SU-DHL-6 (cell line): ENCODE measurements at regions not wholly inside any gene's neighbourhood (a gene's known extent, or its start where the extent isn't known, plus 50 kb on each side); places are given as distances from the start of the nearest gene placed in this dataset.
A peak's percentile ranks its signal among the peaks of the same experiment; 100 is the strongest.
"Not testable (repeated sequence)": the region's sequence is repeated elsewhere in the genome, so short reads cannot be mapped to it uniquely, and the experiment has no call there.

ENCODE experiments used
- H2AFZ ChIP-seq: fragments of 200-600 bp; sonication (generic); 2 replicates; pipeline ENCODE4 v1.6.1; 2014; ENCODE audit warnings: low read depth, mild to moderate bottlenecking, moderate library complexity, mixed read lengths, antibody characterized with exemption, low read length; ENCODE audit not compliant: severe bottlenecking
- H3F3A ChIP-seq: fragments of 200-600 bp; shearing (Covaris generic); 2 replicates; pipeline ENCODE4 v1.6.0; 2016; ENCODE audit warnings: antibody characterized with exemption, mild to moderate bottlenecking; ENCODE audit not compliant: insufficient read depth
- H3K27ac ChIP-seq: fragments of 200-600 bp; sonication (generic); 2 replicates; pipeline ENCODE4 v1.5.1; 2016; ENCODE audit warnings: low read depth, mild to moderate bottlenecking, low read length, moderate library complexity, mixed read lengths
- H3K27me3 ChIP-seq: fragments of 200-600 bp; sonication (generic), shearing (Covaris generic); 2 replicates; pipeline ENCODE4 v1.6.0; 2014; ENCODE audit warnings: mild to moderate bottlenecking, low read length
- H3K36me3 ChIP-seq: fragments of 200-600 bp; sonication (generic); 2 replicates; pipeline ENCODE4 v1.6.1; 2014; ENCODE audit warnings: mild to moderate bottlenecking, low read length, mixed read lengths
- H3K4me2 ChIP-seq: fragments of 300-600, 200-600 bp; shearing (Covaris generic), sonication (generic); 2 replicates; pipeline ENCODE4 v1.6.0; 2014; ENCODE audit warnings: low read length, low read depth, mild to moderate bottlenecking; ENCODE audit not compliant: poor library complexity, severe bottlenecking
- H3K4me3 ChIP-seq: fragments of 200-600 bp; sonication (generic); 2 replicates; pipeline ENCODE4 v1.5.1; 2014; ENCODE audit warnings: antibody characterized with exemption, low read length, mild to moderate bottlenecking, mixed read lengths; ENCODE audit not compliant: insufficient read depth, poor library complexity, severe bottlenecking
- H3K79me2 ChIP-seq: fragments of 200-600 bp; sonication (generic); 2 replicates; pipeline ENCODE4 v1.6.1; 2014; ENCODE audit warnings: mild to moderate bottlenecking, low read length, moderate library complexity; ENCODE audit not compliant: insufficient read depth
- H3K9ac ChIP-seq: fragments of 200-600 bp; sonication (generic); 2 replicates; pipeline ENCODE4 v1.7.0; 2014; ENCODE audit warnings: mild to moderate bottlenecking, low read length
- H3K9me2 ChIP-seq: fragments of 200-600 bp; sonication (generic); replicated peaks from 2 replicates; pipeline ENCODE4 v1.6.1; 2014; ENCODE audit warnings: low read length; ENCODE audit not compliant: insufficient read depth
- H3K9me3 ChIP-seq: fragments of 200-600 bp; sonication (generic); 2 replicates; pipeline ENCODE4 v1.6.1; 2014; ENCODE audit warnings: low read length, mixed read lengths; ENCODE audit not compliant: insufficient read depth
- H4K20me1 ChIP-seq: fragments of 200-600 bp; sonication (generic); 2 replicates; pipeline ENCODE4 v1.6.1; 2014; ENCODE audit warnings: low read depth, mild to moderate bottlenecking, antibody characterized with exemption, low read length, moderate library complexity, mixed read lengths

DNA sequence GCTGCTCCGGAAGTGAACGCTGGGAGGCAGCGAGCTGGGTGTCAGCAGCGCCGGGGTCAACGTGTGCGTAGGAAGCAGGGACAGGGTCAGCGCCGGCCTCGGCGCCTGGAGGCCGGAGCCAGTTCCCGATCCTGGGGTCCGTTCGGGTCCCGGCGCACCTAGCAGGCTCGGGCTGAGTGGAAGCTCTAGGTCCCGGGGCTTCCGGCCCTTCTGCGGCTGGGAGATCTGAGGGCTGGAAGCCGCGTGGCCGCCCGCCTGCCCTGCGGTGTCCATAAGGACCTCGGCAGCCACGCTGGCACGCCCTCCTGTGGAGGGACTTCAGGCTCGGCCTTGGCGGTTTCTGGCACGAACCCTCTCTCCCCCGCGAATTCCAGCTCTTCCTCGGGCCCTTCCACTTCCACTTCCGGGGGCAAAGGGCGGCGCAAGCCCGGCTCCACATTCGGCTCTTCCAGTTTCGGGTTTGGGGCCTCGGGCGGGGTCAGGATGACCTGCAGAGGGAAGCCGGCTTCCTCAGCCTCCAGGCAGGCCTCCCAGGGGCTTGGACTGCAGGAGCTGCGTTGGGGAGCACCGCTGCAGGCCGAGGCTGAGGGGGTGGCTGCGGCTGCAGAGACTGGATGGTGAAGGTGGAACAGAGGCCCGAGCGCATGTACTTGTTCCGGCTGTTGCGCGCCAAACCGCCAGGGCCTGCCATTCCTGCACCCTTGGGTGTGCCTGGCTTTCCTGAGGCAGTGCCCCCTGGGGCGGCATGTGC lies 146.2 kb downstream of the TMEM121 start:
- not testable (repeated sequence) for H3K79me2 ChIP-seq, H4K20me1 ChIP-seq, H3K36me3 ChIP-seq, H3K27me3 ChIP-seq, H2AFZ ChIP-seq, H3K27ac ChIP-seq, H3F3A ChIP-seq, H3K9me2 ChIP-seq, H3K4me2 ChIP-seq, H3K9me3 ChIP-seq, H3K9ac ChIP-seq, H3K4me3 ChIP-seq

DNA sequence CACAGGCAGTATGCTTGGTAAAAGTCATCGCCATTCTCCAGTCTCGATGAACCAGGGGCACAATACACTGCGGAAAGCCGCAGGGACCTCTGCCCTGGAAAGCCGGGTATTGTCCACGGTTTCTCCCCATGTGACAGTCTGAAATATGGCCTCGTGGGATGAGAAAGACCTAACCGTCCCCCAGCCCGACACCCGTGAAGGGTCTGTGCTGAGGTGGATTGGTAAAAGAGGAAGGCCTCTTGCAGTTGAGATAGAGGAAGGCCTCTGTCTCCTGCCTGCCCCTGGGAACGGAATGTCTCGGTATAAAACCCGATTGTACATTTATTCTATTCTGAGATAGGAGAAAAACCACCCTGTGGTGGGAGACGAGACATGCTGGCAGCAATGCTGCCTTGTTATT lies 149.1 kb downstream of the TMEM121 start:
- not testable (repeated sequence) for H3F3A ChIP-seq, H3K27ac ChIP-seq, H3K36me3 ChIP-seq, H3K9me2 ChIP-seq, H3K4me3 ChIP-seq, H3K9ac ChIP-seq, H2AFZ ChIP-seq, H3K27me3 ChIP-seq, H3K4me2 ChIP-seq, H4K20me1 ChIP-seq, H3K9me3 ChIP-seq, H3K79me2 ChIP-seq

DNA sequence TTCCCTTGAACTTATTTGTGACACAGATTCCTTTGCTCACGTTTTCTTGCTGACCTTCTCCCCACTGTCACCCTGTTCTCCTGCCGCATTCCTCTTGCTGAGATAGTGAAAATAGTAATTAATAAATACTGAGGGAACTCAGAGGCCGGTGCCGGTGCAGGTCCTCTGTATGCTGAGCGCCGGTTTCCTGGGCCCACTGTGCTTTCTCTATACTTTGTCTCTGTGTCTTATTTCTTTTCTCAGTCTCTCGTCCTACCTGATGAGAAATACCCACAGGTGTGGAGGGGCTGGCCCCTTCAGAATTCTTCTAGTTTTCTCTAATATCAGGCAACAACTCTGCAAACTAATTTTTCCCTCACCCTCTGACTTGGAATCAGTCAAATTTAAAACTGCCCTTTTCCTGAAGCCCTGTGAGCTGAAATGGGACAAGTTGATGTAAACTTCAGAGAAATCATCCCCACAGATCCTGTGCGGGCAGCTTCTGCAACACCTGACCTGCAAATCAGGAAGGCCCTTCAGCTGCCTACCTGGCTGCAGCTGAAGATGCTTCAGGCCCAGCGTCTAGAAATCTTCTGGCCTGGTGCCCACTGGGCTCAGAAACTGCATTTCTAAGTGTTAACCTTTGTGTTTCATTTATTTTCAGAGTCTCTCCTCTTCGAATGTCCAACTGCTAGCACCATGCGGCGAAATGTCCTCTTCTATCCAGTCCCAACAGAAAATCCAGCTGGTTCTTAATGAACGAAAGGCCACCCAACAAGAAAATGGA lies 149.7 kb downstream of the TMEM121 start:
- not testable (repeated sequence) for H3K9me2 ChIP-seq, H4K20me1 ChIP-seq, H3K36me3 ChIP-seq, H3K4me2 ChIP-seq, H3K27me3 ChIP-seq, H3K9ac ChIP-seq, H3F3A ChIP-seq, H3K27ac ChIP-seq, H3K9me3 ChIP-seq, H3K79me2 ChIP-seq, H3K4me3 ChIP-seq, H2AFZ ChIP-seq

DNA sequence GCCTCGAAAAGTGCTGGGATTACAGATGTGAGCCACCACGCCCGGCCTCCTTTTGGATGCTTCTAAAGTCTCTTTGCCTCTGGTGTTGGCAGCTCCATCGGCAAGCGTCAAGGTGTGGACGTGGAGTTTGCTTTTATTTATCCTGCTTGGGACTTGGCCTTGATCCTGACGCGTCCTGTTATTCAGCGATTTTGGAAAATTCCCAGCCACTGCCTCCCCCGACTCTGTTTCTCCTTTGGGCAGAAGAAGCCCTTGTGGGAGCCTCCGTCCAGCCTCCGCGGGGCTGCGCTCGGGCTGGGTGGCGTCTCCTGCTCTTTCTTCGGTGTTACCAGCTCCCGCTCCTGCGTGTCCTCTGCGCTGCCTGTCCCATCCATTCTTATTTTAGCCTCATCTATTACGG lies 151.7 kb downstream of the TMEM121 start:
- H2AFZ ChIP-seq, H3K36me3 ChIP-seq, H3K79me2 ChIP-seq, H3K27me3 ChIP-seq, H4K20me1 ChIP-seq, H3K9me2 ChIP-seq, H3K4me2 ChIP-seq, H3F3A ChIP-seq, H3K4me3 ChIP-seq, H3K9ac ChIP-seq, H3K9me3 ChIP-seq, H3K27ac ChIP-seq: not testable (repeated sequence)

DNA sequence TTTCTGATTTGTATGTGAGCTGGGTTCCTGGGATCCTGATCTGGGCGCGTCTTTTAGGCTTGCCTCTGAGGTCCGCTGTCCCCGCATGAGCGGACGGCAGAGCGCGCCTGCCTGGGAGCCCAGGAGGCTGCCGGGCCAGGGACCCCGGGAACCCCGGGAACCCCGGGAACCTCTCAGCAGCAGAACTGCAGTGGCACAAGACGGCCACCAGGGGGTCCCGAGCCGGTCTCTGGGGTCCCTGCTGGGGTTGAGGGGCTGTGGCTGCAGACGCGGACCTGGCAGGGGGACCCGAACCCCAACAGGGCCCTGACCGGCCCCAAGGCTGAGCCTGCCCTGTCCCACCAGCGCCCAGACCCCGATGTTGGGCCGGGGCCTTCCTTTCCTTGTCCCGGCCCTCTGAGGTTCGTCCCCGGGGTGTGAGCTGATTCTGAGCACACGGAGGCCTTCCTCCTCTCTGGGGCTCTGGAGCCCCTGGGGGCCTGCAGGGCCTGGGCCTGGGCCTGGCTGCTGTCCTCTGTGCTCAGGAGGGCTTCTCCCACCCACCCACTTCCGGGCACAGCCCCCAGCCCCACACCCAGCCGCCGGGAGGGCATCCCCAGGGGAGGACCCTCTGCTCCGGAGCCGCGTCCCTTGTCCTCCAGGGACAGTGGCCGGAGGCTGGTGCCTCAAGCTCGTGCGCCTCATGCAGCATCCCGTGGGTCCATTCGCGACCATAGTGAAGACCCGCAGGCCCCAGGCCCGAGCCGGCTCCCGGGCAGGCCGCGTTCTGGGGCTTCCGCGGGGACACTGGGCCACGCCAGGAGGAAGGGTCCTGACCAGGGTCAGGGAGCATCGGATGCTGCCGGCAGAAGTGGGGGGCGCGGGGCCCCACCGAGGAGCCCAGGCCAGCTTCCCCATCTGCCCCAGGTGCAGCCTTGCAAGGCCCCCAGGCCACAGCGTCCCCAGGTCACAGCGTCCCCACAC lies 152.9 kb downstream of the TMEM121 start:
- H3K9ac ChIP-seq = peak overlapping the region; percentile 51; the same call in 1 of the 2 replicates
- H3K27me3 ChIP-seq, H3F3A ChIP-seq, H3K9me2 ChIP-seq, H4K20me1 ChIP-seq, H3K9me3 ChIP-seq, H2AFZ ChIP-seq, H3K4me3 ChIP-seq, H3K79me2 ChIP-seq, H3K36me3 ChIP-seq, H3K4me2 ChIP-seq: not testable (repeated sequence)
- H3K27ac ChIP-seq = peak overlapping the region; percentile 68

DNA sequence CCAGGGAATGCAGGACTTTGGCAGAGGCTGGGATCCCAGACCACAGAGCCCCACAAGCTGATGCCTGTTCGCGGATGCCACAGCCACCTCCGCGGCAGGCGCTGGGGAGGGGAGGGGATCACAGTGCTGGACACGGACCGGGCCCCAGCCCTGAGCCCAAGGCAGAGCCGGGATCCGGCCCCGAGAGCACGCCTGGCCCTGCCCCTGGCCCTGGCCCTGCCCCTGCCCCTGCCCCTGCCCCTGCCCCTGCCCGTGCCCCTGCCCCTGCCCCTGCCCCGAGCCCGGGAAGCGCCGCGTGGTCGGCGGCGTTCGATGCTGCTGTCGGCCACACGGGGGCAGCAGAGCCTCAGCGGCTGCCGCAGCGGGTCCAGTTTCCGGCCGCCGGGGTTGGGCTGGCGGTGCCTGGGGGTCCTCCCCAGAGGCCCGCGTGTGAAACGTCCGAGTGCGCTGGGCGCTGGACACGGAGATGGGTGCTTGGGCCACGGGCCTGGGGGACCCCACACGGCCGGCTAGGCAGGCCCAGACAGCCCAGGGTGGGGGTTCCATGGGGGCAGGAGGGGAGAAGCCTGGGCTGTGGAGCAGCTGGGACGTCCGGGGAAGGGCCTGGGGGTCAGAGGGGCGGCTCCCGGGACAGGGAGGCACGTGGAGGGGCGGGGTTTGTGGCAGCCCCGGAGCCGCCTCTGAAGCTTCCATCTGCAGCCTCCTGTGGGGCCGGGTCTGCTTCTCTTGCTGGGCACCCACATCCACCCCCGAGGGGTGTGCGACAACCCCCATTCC lies 153.8 kb downstream of the TMEM121 start:
- not testable (repeated sequence) for H3K79me2 ChIP-seq, H3K4me3 ChIP-seq, H3K36me3 ChIP-seq, H2AFZ ChIP-seq, H3K27me3 ChIP-seq, H4K20me1 ChIP-seq, H3K9me3 ChIP-seq, H3F3A ChIP-seq, H3K9me2 ChIP-seq, H3K4me2 ChIP-seq
- Histone ChIP-seq H3K27ac (peak overlapping the region; percentile 94), H3K9ac (peak overlapping the region; percentile 51; the same call in 1 of the 2 replicates)

DNA sequence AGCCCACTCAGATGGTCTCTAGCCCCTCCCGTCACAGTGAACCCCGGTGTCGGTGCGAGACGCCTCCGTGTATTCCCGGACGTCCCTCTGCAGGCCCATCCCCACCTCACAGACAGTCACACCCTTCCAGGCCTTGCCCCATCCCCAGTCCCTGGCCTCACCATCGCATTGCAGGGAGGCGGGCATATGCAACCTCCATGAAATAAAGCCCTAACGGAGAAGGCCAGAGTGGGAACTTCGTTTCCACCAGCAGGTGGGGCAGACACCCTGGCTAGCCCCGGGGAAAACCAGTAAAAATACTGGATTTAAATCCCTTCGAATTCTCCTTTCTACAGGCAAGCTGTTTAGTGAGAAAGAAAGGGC lies 154.3 kb downstream of the TMEM121 start:
- H3K4me3 ChIP-seq, H3K79me2 ChIP-seq, H3K36me3 ChIP-seq, H4K20me1 ChIP-seq, H3K9me2 ChIP-seq, H3K4me2 ChIP-seq, H2AFZ ChIP-seq, H3F3A ChIP-seq, H3K9ac ChIP-seq, H3K9me3 ChIP-seq, H3K27me3 ChIP-seq: not testable (repeated sequence)
- H3K27ac ChIP-seq = peak overlapping the region; percentile 94
